ENCODE measurements at regions not wholly inside any gene's neighbourhood (a gene's known extent, or its start where the extent isn't known, plus 50 kb on each side); places are given as distances from the start of the nearest gene placed in this dataset.

GRCh38 chr2:57397550-57398360 lies 648.9 kb upstream of the VRK2 start:
- no peak for TF ChIP-seq CTCF (IDR thresholded peaks at IDR 0.05)
- no peak for TF ChIP-seq POLR2A (IDR thresholded peaks at IDR 0.05)
- TF ChIP-seq EP300 (IDR thresholded peaks at IDR 0.05), result no peak

Measured in ovary (tissue), 3 donors.